LNCAP (cell line): ENCODE measurements at regions not wholly inside any gene's neighbourhood (a gene's known extent, or its start where the extent isn't known, plus 50 kb on each side); places are given as distances from the start of the nearest gene placed in this dataset.

Experiments
- TF ChIP-seq, protein P1 (sequence below): fragments of 450-650 bp; IDR thresholded peaks from 2 replicates; pipeline ENCODE4 v1.5.1; 2017; ENCODE audit warnings: mild to moderate bottlenecking

DNA sequence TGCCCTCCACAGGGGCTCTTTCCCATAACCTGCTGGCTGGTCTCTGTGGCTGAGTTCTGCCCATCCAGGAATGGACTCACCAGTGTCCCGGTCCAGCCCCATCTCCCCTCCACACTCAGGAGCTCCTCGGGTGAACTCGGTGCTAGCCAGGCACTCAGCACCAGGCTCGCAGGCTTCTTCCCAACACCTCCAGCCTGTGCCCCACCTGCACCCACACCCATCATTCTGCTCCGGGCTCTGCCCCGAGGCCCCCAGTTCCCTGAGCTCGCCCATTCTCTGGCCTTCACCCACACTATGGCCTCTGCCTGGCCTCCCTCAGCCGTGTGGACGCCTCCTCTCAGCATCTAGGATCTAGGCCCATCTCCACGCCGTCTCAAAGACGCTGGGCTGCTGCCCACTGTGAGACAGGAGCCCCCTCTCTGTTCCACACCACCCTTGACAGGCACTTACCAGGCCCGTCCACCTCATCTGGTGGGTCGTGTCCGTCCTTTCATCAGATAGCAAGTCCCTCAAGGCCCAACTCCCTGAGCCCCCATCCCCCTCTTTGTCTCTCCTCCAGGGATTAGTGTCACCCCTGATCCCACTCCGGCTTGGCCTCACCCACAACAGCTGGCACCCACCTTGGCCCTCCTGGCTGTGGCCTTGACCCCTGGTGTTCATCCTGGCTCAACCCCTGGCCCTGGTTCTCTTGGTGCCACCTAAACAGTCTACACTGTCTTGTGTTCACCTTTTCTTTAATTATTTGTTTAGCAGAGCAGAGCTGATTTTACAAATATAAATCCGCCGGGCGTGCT is 76.0 kb upstream of the FAM20C start:
- TF ChIP-seq, protein P1, sequence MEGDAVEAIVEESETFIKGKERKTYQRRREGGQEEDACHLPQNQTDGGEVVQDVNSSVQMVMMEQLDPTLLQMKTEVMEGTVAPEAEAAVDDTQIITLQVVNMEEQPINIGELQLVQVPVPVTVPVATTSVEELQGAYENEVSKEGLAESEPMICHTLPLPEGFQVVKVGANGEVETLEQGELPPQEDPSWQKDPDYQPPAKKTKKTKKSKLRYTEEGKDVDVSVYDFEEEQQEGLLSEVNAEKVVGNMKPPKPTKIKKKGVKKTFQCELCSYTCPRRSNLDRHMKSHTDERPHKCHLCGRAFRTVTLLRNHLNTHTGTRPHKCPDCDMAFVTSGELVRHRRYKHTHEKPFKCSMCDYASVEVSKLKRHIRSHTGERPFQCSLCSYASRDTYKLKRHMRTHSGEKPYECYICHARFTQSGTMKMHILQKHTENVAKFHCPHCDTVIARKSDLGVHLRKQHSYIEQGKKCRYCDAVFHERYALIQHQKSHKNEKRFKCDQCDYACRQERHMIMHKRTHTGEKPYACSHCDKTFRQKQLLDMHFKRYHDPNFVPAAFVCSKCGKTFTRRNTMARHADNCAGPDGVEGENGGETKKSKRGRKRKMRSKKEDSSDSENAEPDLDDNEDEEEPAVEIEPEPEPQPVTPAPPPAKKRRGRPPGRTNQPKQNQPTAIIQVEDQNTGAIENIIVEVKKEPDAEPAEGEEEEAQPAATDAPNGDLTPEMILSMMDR = no peak

DNA sequence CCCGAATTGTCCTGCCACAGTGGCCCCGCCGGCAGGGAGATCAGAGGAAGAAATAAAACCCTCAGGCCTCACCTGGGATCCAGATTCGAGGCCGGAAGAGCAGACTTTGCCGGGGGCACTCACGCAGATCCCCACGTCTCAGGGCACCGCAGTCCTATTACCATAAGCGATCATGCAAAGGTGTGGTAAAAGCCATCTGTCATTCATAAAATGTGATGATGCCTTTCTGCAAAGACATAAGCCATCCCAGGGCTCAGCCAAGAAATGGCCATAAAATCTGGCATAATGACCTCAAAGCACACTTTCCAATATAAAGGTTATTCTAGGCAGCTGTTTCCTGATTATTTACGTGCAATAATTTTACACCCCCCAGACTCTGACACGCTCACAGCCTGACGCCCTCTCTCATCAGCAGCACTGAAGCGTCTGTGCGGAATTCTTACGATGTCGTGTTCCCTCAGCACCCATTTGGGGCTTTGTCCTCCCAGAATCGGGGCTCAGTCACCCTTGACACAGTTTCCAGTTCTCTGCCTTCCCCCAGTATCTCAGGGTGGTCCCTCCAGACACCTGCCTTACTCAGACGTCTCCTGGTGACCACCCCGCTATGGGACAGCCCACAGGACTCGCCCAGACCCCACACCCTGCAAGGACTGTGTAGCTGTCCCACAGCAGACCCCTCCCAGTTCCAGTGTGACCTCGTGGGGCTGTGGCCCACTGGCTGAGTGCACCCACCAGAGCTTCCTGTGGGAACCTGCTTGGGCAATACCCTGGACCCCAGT is 74.3 kb upstream of the FAM20C start:
- TF ChIP-seq, protein P1 = no peak

DNA sequence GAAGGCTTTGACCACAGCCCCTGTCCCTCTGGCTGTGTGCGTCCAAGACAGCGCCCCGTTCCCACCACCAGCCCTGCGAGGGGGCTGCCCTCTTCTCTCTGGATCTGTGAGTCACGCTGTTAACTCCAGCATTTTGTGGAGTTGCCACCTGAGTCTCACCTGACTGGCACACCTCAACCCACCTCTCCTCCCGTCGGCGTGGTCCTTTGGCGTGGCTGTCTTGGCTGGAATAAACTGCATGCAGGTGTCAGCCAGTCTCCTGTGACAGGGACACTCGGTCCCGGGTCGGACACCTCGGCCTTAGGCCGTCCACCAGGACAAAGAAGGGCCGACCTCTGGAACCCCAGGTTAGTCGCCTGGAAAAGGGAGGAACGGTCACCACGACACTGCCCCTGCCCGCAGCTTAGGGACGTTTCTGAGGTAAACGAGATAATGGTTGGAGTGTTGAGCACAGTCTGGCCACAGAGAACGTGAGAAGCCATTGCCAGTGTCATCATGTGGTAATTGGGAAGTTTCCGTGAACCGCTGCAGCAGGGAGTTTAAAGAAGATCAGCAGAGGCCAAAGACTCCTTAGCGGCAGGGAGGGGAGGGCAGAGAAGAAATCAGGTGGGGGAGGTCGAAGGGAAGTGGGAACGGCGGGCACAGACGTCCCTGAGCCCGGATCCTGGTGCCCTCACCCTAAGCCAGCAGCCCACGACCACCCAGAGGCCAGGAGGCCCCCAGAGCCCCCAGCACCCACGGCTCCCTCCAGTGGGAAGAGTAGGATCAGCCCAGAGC is 73.6 kb upstream of the FAM20C start:
- TF ChIP-seq, protein P1 = no peak

DNA sequence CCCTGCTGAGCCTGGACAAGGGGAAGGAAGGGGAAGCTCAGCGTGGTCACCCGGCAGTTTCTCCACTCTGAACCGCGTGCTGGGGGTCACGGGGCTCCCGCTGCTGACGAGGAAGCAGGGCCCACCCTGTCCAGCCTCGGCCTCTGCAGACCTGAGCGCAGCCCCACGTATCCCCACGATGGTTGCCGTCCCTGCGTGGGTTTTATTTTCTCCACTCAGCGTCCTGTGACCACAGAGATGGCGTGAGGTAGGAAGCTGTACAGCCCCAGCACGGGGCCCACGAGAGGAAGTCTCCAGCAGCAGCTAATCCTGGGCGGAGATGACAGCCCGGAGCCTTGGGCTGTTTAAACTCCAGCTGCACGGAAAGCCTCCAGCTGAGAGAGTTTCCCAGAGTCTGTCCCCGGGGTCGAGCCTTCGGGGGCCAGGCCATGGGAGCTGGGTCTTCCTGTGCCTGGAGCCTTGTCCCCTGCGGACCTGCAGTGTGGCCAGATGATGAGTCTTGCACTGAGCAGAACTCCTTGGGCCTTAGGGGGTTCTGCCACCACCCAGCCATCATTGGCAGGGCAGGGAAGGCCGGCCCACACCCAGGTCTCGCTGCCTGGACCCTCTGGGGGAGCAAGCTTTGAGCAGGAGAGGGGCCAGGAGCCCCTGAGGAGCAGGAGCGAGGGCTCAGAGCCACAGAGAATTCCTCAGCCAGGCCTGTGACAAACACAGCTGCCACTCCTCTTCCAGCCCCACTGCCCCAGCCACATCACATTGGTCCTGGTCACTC is 72.8 kb upstream of the FAM20C start:
- TF ChIP-seq, protein P1 = no peak

DNA sequence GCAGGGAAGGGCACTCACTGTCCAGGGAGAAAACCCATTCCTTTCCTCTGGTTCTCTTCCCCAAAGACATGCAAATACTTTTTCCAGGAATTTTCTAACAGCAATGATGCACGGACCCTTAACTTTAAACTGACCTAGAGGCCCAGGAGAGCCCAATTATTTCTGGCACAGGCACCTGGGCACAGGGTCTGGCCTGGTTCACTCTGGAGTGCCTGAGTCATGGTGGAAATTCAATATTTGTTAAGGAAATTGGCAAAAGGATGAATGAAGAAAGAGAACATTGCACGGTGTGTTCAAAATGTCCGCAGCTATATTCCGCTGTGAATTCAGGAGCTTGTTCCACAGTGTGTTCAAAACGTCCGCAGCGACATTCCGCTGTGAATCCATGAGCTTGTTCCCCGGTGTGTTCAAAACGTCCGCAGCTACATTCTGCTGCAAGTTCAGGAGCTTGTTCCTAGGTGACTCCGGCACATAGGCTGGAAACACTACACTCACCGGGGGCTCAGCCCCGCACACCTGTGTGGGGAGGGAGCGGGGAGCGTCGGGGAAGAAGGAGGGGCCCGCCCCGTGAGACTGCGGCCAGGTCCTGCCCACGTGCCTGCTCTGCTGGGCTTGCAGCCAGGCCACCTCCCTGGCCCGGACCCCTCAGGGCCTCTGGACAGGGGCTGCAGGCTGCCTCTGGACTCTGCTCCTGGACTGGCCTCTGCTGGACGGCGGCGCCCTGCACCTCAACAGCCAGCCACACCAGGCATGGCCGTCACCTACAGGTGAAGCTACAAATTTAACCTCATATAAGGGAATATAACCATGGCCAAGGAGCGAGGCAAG is 72.0 kb upstream of the FAM20C start:
- TF ChIP-seq, protein P1 = no peak

DNA sequence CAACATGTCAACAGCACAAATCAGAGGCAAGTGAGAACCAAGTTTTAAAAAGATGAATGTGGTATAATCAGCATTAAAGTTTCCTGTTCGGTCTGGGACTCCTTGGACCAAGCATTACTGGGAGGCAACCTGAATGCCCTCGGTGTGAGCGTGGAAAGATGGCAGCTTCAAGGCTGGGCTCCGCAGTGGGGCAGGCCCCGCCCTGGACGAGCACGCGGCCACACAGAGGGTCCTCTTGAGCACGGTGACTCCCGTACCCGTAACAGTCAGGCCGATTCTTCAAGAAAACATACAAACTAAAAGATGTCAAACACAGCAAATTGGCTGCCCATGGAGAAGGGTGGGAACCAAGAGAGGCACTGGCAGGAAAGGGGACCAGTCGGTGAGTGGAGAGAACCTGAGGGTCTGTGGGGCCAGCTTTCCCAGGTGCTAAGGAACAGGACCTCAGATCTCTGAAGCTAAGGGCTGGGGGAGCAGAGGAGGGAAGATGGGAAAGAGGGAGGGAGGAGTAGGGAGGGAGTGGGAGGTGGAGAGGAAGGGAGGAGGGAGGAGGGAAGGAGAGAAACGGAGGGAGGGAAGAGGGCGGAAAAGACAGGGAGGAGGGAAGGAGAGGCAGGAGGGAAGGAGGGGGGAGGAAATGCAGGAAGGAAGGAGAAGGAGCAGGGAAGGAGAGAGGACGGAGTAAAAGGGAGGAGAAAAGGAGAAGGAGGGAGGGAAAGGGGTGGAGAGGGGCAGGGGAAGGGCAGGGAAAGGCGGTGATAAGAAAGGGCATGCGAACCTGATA is 71.2 kb upstream of the FAM20C start:
- TF ChIP-seq, protein P1 = no peak
